Loucy (cell line): ENCODE measurements at regions not wholly inside any gene's neighbourhood (a gene's known extent, or its start where the extent isn't known, plus 50 kb on each side); places are given as distances from the start of the nearest gene placed in this dataset.

Source experiments
- H2AFZ ChIP-seq: fragments of 200-600 bp; sonication (generic); 2 replicates; pipeline ENCODE4 v1.6.0; 2016; ENCODE audit warnings: antibody characterized with exemption, mild to moderate bottlenecking, low read length, moderate library complexity
- H3F3A ChIP-seq: fragments of 200-600 bp; 2 replicates; pipeline ENCODE4 v1.6.0; 2016; ENCODE audit warnings: antibody characterized with exemption, low read depth, mild to moderate bottlenecking
- H3K27me3 ChIP-seq: fragments of 200-600 bp; sonication (generic); 2 replicates; pipeline ENCODE4 v1.6.1; 2014; ENCODE audit warnings: low read length, mild to moderate bottlenecking; ENCODE audit not compliant: insufficient read depth, poor library complexity, severe bottlenecking
- H3K36me3 ChIP-seq: fragments of 200-600 bp; sonication (generic); 2 replicates; pipeline ENCODE4 v1.6.1; 2016; ENCODE audit warnings: low read length; ENCODE audit not compliant: insufficient read depth
- H3K4me1 ChIP-seq: fragments of 200-600 bp; sonication (generic); 2 replicates; pipeline ENCODE4 v1.5.1; 2014; ENCODE audit warnings: low read length, mild to moderate bottlenecking; ENCODE audit not compliant: insufficient read depth, poor library complexity, severe bottlenecking
- H3K4me2 ChIP-seq: fragments of 200-600 bp; sonication (generic); 2 replicates; pipeline ENCODE4 v1.6.0; 2014; ENCODE audit warnings: antibody characterized with exemption, low read length, low read depth, mild to moderate bottlenecking; ENCODE audit not compliant: poor library complexity, severe bottlenecking
- H3K4me3 ChIP-seq: fragments of 200-600 bp; sonication (generic); 2 replicates; pipeline ENCODE4 v1.5.1; 2014; ENCODE audit warnings: low read length, mild to moderate bottlenecking, mixed read lengths; ENCODE audit not compliant: poor library complexity, severe bottlenecking
- H3K79me2 ChIP-seq: fragments of 200-600 bp; sonication (generic); 2 replicates; pipeline ENCODE4 v1.6.1; 2014; ENCODE audit warnings: low read length; ENCODE audit not compliant: insufficient read depth
- H3K9ac ChIP-seq: fragments of 200-600 bp; sonication (generic); 2 replicates; pipeline ENCODE4 v1.6.0; 2014; ENCODE audit warnings: mild to moderate bottlenecking, low read depth, low read length, moderate library complexity; ENCODE audit not compliant: poor library complexity, severe bottlenecking
- H3K9me2 ChIP-seq: fragments of 200-600 bp; sonication (generic); replicated peaks from 2 replicates; pipeline ENCODE4 v1.6.1; 2016; ENCODE audit warnings: low read depth, low read length, mixed read lengths
- H3K9me3 ChIP-seq: fragments of 200-600 bp; sonication (generic); 2 replicates; pipeline ENCODE4 v1.6.1; 2014; ENCODE audit warnings: mild to moderate bottlenecking, antibody characterized with exemption, low read length, low read depth; ENCODE audit not compliant: insufficient read depth
- H4K20me1 ChIP-seq: fragments of 200-600 bp; sonication (generic); 2 replicates; pipeline ENCODE4 v1.6.0; 2014; ENCODE audit warnings: antibody characterized with exemption, low read length, mild to moderate bottlenecking; ENCODE audit not compliant: insufficient read depth, poor library complexity, severe bottlenecking
- EZH2phosphoT487 ChIP-seq: fragments of 200-600 bp; IDR thresholded peaks from 2 replicates; pipeline ENCODE4 v1.6.1; 2018; ENCODE audit warnings: antibody characterized with exemption, mild to moderate bottlenecking, moderate library complexity, borderline replicate concordance
- TF ChIP-seq, protein P1 (sequence below): fragments of 200-600 bp; sonication (generic); conservative IDR thresholded peaks from 2 replicates; pipeline ENCODE4 v1.5.1; 2014; ENCODE audit warnings: mild to moderate bottlenecking, antibody characterized with exemption, low read length

DNA sequence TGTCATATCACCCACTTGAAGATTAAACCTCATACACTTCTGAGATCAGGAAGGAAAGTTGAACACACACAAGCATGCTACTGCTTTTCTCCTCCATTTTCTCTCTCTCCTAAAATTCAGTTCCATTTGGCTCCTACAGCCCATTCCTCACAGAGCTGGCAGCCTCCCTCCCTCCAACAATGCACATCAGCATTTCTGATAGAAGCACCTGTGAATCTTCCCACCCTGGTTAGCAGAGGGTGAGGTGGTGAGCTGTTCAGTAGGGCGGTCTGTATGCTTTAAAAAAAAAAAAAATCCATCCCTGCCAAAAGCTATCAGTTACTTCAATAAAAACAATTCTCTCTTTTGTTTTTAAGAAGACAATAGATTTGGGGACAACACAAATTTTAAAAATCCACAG, 463.2 kb upstream of the KIF2A start:
- H4K20me1 ChIP-seq: no peaks in the 10 kb centered on the region
- TF ChIP-seq, protein P1, sequence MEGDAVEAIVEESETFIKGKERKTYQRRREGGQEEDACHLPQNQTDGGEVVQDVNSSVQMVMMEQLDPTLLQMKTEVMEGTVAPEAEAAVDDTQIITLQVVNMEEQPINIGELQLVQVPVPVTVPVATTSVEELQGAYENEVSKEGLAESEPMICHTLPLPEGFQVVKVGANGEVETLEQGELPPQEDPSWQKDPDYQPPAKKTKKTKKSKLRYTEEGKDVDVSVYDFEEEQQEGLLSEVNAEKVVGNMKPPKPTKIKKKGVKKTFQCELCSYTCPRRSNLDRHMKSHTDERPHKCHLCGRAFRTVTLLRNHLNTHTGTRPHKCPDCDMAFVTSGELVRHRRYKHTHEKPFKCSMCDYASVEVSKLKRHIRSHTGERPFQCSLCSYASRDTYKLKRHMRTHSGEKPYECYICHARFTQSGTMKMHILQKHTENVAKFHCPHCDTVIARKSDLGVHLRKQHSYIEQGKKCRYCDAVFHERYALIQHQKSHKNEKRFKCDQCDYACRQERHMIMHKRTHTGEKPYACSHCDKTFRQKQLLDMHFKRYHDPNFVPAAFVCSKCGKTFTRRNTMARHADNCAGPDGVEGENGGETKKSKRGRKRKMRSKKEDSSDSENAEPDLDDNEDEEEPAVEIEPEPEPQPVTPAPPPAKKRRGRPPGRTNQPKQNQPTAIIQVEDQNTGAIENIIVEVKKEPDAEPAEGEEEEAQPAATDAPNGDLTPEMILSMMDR: no peak
- no peak for TF ChIP-seq EZH2phosphoT487
- H3K9me2 ChIP-seq: no peaks in the 10 kb centered on the region

DNA sequence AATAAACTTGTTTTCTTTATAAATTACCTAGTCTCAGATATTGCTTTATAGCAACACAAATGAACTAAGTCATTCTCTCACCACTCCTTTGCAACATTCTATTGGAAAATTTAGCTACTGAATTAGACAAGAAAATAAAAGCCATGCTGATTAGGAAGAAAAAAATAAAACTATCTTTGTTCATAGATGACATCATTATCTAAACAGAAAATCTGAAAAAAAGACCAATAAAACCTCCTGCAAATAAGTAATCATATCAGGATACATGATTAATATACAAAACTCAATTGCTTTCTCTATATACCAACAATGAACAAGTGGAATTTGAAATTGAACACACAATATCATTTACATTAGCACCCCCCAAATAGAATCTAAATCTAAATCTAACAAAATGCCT, 455.3 kb upstream of the KIF2A start:
- H3K79me2 ChIP-seq: no peaks in the 10 kb centered on the region
- H3K9me2 ChIP-seq: no peaks in the 10 kb centered on the region
- H3K4me2 ChIP-seq: no peak overlapping the region
- no peaks in the 10 kb centered on the region for H3K36me3 ChIP-seq
- H3K9ac ChIP-seq: no peak overlapping the region
- no peaks in the 10 kb centered on the region for H3F3A ChIP-seq
- no peaks in the 10 kb centered on the region for H3K27me3 ChIP-seq
- H4K20me1 ChIP-seq: no peaks in the 10 kb centered on the region
- H3K4me3 ChIP-seq: no peak overlapping the region
- TF ChIP-seq EZH2phosphoT487: no peak
- TF ChIP-seq, protein P1: no peak
- H3K4me1 ChIP-seq: no peaks in the 10 kb centered on the region
- no peaks in the 10 kb centered on the region for H3K9me3 ChIP-seq
- no peak overlapping the region for H2AFZ ChIP-seq

More for the DNA sequence above, 463.2 kb upstream of the KIF2A start:
- no peaks in the 10 kb centered on the region for H3F3A ChIP-seq
- no peak overlapping the region for H3K4me2 ChIP-seq
- no peak overlapping the region for H3K9ac ChIP-seq
- no peak overlapping the region for H2AFZ ChIP-seq
- H3K4me3 ChIP-seq: no peak overlapping the region
- no peaks in the 10 kb centered on the region for H3K27me3 ChIP-seq
- H3K36me3 ChIP-seq: no peaks in the 10 kb centered on the region
- no peaks in the 10 kb centered on the region for H3K79me2 ChIP-seq
- no peaks in the 10 kb centered on the region for H3K4me1 ChIP-seq
- no peaks in the 10 kb centered on the region for H3K9me3 ChIP-seq

DNA sequence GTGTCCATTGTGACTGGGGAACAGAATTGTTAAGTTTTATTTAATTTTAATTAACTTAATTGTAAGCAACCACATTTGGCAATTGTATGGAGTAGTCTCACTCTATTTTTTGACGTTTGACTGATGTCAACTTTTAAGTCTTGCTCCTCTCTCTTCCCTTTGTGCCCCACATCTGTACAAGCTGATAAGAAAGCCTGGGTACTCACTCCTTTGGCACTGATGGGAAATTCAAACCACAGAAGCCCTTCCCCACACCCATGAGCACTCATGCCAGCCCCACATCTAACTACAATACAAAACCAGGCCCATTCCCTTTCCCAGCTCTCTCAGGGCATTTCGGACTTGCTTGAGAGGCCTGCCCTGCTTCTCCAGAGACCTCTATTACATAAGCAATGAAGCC, 451.5 kb upstream of the KIF2A start:
- Histone ChIP-seq H3K36me3 (no peaks in the 10 kb centered on the region), H2AFZ (no peak overlapping the region), H3K9me3 (no peaks in the 10 kb centered on the region), H3K4me3 (no peak overlapping the region), H3K4me1 (no peaks in the 10 kb centered on the region), H3F3A (no peaks in the 10 kb centered on the region), H3K79me2 (no peaks in the 10 kb centered on the region), H3K9me2 (no peaks in the 10 kb centered on the region), H4K20me1 (no peaks in the 10 kb centered on the region), H3K27me3 (no peaks in the 10 kb centered on the region), H3K9ac (no peak overlapping the region), H3K4me2 (no peak overlapping the region)
- no peak for TF ChIP-seq EZH2phosphoT487
- TF ChIP-seq, protein P1: no peak
